DMS 273 treated with DMSO at 0.1 percent for 48 hours (cell line): ENCODE measurements at regions not wholly inside any gene's neighbourhood (a gene's known extent, or its start where the extent isn't known, plus 50 kb on each side); places are given as distances from the start of the nearest gene placed in this dataset.
"Not testable (repeated sequence)": the region's sequence is repeated elsewhere in the genome, so short reads cannot be mapped to it uniquely, and the experiment has no call there.

ENCODE experiments used
- DNase-seq: peaks from one replicate; lab custom pipeline; 2025; lab: John Stamatoyannopoulos, UW

GRCh38 chr11:67804435-67805252, 130.2 kb upstream of the ALDH3B2 start:
- not testable (repeated sequence) for DNase-seq

GRCh38 chr11:67803519-67803918, 129.1 kb upstream of the ALDH3B2 start:
- not testable (repeated sequence) for DNase-seq

GRCh38 chr11:67803055-67803454, 128.6 kb upstream of the ALDH3B2 start:
- DNase-seq: not testable (repeated sequence)

GRCh38 chr11:67802623-67803022, 128.2 kb upstream of the ALDH3B2 start:
- not testable (repeated sequence) for DNase-seq

- not testable (repeated sequence) for DNase-seq
These were observed 127.0 kb upstream of the ALDH3B2 start for GRCh38 chr11:67801397-67801796.

- not testable (repeated sequence) for DNase-seq
These were observed 126.2 kb upstream of the ALDH3B2 start for GRCh38 chr11:67800591-67800990.

- not testable (repeated sequence) for DNase-seq
These were observed 125.4 kb upstream of the ALDH3B2 start for GRCh38 chr11:67799808-67800207.

- DNase-seq: not testable (repeated sequence)
These were observed 123.5 kb upstream of the ALDH3B2 start for GRCh38 chr11:67797726-67798521.

GRCh38 chr11:67795746-67796145, 121.3 kb upstream of the ALDH3B2 start:
- no peak for DNase-seq

- DNase-seq: not testable (repeated sequence)
These were observed 119.3 kb upstream of the ALDH3B2 start for GRCh38 chr11:67793750-67794149.

GRCh38 chr11:67792273-67792990, 118.0 kb upstream of the ALDH3B2 start:
- DNase-seq: not testable (repeated sequence)

- DNase-seq: not testable (repeated sequence)
These were observed 117.3 kb upstream of the ALDH3B2 start for GRCh38 chr11:67791598-67792170.

- DNase-seq: not testable (repeated sequence)
These were observed 113.9 kb upstream of the ALDH3B2 start for GRCh38 chr11:67788341-67788695.

- not testable (repeated sequence) for DNase-seq
These were observed 113.4 kb upstream of the ALDH3B2 start for GRCh38 chr11:67787681-67788340.

GRCh38 chr11:67781967-67782366, 107.5 kb upstream of the ALDH3B2 start:
- not testable (repeated sequence) for DNase-seq

GRCh38 chr11:67781506-67781905, 107.1 kb upstream of the ALDH3B2 start:
- not testable (repeated sequence) for DNase-seq

GRCh38 chr11:67780056-67780455, 105.6 kb upstream of the ALDH3B2 start:
- DNase-seq: no peak

- DNase-seq: not testable (repeated sequence)
These were observed 104.9 kb upstream of the ALDH3B2 start for GRCh38 chr11:67779189-67779875.

GRCh38 chr11:67776852-67777520, 102.6 kb upstream of the ALDH3B2 start:
- no peak for DNase-seq

- not testable (repeated sequence) for DNase-seq
These were observed 99.8 kb upstream of the ALDH3B2 start for GRCh38 chr11:67774175-67774574.
